Activated T-helper 1 cell treated with anti-CD3 and anti-CD28 coated beads, Interleukin-2, amount 50 U/mL, for 16 hours (primary cell): ENCODE measurements at regions not wholly inside any gene's neighbourhood (a gene's known extent, or its start where the extent isn't known, plus 50 kb on each side); places are given as distances from the start of the nearest gene placed in this dataset.

Experiments used
- DNase-seq, 2 donors: peaks; one replicate each; pipeline ENCODE4 v3.0.0-alpha.2; 2020; ENCODE audit warnings: low read depth in 1 of 2, low spot score in 1 of 2

- DNase-seq = no peak
Measured at GRCh38 chr9:73014011-73014410, 61.2 kb upstream of the ALDH1A1 start.

GRCh38 chr9:73011956-73012355 is 59.1 kb upstream of the ALDH1A1 start:
- DNase-seq = no peak

- no peak for DNase-seq
Measured at GRCh38 chr9:73011181-73011750, 58.4 kb upstream of the ALDH1A1 start.

GRCh38 chr9:73009649-73010288 is 56.9 kb upstream of the ALDH1A1 start:
- no peak for DNase-seq

GRCh38 chr9:73007966-73008672 is 55.3 kb upstream of the ALDH1A1 start:
- no peak for DNase-seq

- DNase-seq = no peak
Measured at GRCh38 chr9:73006986-73007385, 54.1 kb upstream of the ALDH1A1 start.
